ENCODE measurements at regions not wholly inside any gene's neighbourhood (a gene's known extent, or its start where the extent isn't known, plus 50 kb on each side); places are given as distances from the start of the nearest gene placed in this dataset.
"Not testable (repeated sequence)": the region's sequence is repeated elsewhere in the genome, so short reads cannot be mapped to it uniquely, and the experiment has no call there.

- ChIA-PET CTCF (no interaction called here), POLR2A (no interaction called here)
- no peak for TF ChIP-seq CTCF (IDR thresholded peaks at IDR 0.05; ENCODE audit: control extremely low read depth, extremely low read depth, low read depth, missing control alignments)
- DNase-seq (ENCODE audit: extremely low spot score): no peak
Observed at GRCh38 chrX:18102006-18102405, 118.7 kb downstream of the BEND2 start.

GRCh38 chrX:18101087-18101486 lies 119.6 kb downstream of the BEND2 start:
- POLR2A ChIA-PET: no interaction called here
- no peak for DNase-seq (ENCODE audit: extremely low spot score)
- CTCF ChIA-PET: no interaction called here
- no peak for TF ChIP-seq CTCF (IDR thresholded peaks at IDR 0.05; ENCODE audit: control extremely low read depth, extremely low read depth, low read depth, missing control alignments)

GRCh38 chrX:18099745-18100144 lies 120.9 kb downstream of the BEND2 start:
- no peak for DNase-seq (ENCODE audit: extremely low spot score)
- ChIA-PET POLR2A (no interaction called here), CTCF (no interaction called here)
- TF ChIP-seq CTCF (IDR thresholded peaks at IDR 0.05; ENCODE audit: control extremely low read depth, extremely low read depth, low read depth, missing control alignments): no peak

GRCh38 chrX:18098763-18099162 lies 121.9 kb downstream of the BEND2 start:
- ChIA-PET POLR2A (no interaction called here), CTCF (no interaction called here)
- no peak for DNase-seq (ENCODE audit: extremely low spot score)
- no peak for TF ChIP-seq CTCF (IDR thresholded peaks at IDR 0.05; ENCODE audit: control extremely low read depth, extremely low read depth, low read depth, missing control alignments)

- ChIA-PET CTCF (interaction anchor here (1.0 kb wide), 1 partner anchor 10 kb away, joined by 3 read pairs; no protein-coding TSS in a partner anchor), POLR2A (no interaction called here)
- TF ChIP-seq CTCF (IDR thresholded peaks at IDR 0.05; ENCODE audit: control extremely low read depth, extremely low read depth, low read depth, missing control alignments): no peak
- no peak for DNase-seq (ENCODE audit: extremely low spot score)
Observed at GRCh38 chrX:18076434-18076833, 144.3 kb downstream of the BEND2 start.

GRCh38 chrX:18075603-18076002 lies 145.1 kb downstream of the BEND2 start:
- TF ChIP-seq CTCF (IDR thresholded peaks at IDR 0.05; ENCODE audit: control extremely low read depth, extremely low read depth, low read depth, missing control alignments): no peak
- POLR2A ChIA-PET: no interaction called here
- CTCF ChIA-PET: interaction anchor here (1.0 kb wide), 1 partner anchor 10 kb away, joined by 3 read pairs; no protein-coding TSS in a partner anchor
- DNase-seq (ENCODE audit: extremely low spot score): no peak

GRCh38 chrX:18068045-18068444 lies 152.6 kb downstream of the BEND2 start:
- DNase-seq (ENCODE audit: extremely low spot score); POLR2A ChIA-PET; CTCF ChIA-PET: not testable (repeated sequence)
